NCI-H1436 treated with DMSO at 0.1 percent for 48 hours (cell line): ENCODE measurements at regions not wholly inside any gene's neighbourhood (a gene's known extent, or its start where the extent isn't known, plus 50 kb on each side); places are given as distances from the start of the nearest gene placed in this dataset.

Experiments
- DNase-seq: peaks from one replicate; lab custom pipeline; 2025; lab: John Stamatoyannopoulos, UW

DNA sequence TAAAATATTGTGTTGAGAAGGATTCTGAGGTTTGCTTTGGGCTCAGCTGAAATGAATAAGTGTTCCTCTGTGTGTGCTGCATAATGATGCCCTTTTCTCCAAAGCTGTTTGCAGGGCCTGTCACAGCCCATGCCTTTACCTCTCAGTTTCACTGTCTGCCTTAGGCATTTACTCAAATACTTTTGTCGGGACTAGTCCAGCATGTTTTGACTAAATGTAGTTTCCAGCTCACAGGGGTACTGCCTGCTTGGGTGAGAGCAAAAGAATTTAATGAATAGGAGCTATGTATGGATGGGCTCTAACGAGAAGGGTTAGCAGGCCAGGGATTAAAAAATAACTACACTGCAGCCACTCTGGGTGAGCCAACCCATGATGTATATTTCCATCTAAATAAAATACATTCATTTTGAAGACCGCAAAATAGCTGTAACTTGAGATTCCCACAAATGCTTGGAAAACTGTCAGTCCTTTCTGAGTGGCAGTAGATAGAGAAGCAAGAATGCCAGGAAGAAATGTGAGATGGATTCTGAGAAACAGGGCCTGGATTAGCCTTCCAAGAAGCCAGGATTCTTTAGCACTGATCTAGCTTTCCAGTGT, 549.2 kb upstream of the TBL1XR1 start:
- no peak for DNase-seq

DNA sequence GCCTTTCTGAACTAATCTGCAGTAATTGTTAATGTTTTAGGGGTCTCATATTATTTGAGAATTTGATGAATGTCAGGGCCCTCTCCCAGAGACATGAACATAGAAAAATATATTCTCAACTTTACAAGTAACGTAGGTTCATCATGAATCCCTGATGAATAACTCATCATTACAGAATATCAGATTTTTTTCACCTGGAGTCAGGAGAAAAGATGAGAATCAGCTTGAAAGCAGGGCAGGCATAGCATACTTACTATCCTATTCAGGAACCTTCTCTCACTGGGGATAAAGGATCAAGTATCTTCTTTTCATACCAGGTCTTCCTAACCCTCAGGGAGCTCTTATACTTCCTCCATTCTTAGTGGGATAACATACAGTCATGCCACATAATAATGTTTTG, 552.6 kb upstream of the TBL1XR1 start:
- DNase-seq: no peak

DNA sequence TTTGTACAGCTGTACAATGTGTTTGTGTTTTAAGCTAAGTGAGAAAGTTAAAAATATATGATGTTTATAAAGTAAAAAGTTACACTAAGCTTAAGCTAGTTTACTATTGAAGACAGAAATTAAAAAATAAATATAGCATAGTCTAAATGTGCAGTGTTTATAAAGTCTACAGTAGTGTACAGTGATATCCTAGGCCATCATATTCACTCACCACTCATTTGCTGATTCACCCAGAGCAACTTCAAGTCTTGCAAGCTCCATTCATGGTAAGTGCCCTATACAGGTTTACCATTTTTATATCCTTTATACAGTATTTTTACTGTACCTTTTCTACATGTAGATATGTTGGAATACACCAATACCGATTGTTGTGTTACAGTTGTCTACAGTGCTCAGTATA, 553.2 kb upstream of the TBL1XR1 start:
- DNase-seq: no peak

DNA sequence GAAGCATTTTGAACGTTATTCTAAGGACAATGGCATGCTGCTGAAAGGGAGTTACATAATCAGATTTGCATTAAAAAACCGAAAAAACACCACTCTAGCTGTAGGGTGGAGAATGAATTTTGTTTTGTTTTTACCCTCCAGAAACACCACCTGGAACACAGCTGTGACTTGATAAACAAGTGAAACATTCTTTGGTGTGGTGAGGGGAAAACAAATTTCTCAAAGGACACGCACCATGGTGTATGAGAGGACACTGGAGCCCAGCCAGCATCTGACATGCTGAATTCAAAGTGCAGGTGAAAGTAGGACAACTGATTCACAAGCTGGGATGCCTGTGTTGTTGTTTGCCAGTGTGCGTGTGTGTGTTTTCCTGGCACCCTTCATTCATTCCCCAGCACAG, 554.5 kb upstream of the TBL1XR1 start:
- DNase-seq: no peak

DNA sequence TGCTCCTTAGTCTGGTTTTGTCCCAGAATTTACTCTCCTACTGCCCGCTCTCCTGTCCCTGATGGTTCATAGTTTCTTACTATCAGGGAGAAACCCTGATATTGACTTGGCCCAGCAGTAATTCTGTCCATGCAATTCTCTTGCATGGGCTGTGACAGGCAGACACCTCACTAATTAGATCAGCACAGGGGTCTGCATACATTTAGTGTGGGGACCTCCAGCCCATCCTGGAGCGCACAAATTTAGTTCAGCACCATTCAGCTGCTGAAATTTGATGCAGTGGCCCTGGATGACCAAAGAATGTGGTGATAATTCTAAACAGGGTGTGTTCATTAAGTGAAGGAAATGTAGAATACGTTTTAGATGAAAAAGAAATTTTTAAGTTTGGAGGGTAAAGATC, 555.5 kb upstream of the TBL1XR1 start:
- DNase-seq: no peak

DNA sequence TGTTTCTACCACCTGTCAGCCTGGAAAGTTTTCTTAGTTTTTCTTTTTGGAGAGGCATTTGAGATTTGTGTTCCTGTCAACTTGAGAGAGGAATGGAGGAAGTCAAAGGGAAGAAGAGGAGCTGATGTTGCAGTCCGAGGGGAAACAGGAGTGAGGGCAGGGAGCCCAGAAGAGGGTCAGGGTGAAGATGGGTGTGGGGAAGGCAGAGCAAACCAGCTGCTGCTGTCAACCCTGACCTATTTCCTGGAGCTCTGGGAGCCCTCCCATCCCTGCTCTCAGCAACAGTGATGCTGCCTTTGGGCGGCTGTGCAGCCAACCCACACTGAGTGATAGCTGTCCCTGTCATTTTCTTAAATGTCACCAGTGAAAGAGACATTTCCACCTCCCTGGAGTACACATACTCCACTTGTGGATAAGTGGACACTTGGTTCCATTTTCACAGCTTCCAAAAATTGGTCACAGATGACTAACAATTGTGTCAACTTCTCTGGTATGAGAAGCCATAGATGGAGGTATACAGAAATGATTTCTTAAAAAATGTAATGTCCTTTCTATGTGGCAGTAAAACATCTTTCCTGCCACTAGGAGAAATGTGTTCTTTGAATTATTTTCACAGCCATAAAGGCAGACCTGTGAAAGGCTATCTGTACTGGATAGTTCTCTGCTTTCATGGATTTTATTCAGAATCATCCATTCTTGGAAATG, 556.3 kb upstream of the TBL1XR1 start:
- DNase-seq: no peak

DNA sequence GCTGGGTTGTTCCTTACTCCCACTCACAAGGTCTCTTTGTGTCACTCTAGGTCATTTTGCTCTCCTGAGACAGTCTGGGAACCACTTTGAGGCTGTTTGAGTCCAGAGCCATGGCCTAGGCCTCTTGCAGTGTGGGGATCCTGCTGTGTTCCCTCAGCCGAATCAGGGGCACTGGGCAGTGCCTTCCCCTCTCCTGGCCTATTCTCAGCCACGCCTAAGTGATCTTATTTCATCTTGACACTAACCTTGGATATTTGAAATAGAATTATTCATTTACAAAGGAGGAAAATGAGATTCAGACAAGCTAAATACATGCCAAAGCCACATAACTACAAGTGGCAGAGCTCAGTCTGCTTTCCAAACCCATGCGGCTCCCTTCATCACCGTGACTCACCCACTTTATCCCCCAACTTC, 557.2 kb upstream of the TBL1XR1 start:
- DNase-seq: no peak

DNA sequence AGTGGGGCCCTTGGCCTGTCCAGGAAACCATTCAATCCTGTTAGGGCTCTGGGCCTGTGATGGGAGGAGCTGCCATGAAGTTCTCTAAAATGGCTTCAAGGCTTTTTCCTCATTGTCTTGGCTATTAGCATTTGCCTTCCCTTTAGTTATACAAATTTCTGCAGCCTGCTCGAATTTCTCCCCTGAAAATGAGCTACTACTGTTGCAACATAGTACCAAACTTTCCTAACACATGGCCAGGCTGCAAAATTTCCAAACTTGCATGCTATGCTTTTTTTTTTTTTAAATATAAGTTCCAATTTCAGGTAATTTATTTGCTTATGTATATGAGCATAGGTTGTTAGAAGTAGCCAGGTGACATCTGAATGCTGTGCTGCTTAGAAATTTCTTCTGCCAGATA, 560.8 kb upstream of the TBL1XR1 start:
- no peak for DNase-seq

DNA sequence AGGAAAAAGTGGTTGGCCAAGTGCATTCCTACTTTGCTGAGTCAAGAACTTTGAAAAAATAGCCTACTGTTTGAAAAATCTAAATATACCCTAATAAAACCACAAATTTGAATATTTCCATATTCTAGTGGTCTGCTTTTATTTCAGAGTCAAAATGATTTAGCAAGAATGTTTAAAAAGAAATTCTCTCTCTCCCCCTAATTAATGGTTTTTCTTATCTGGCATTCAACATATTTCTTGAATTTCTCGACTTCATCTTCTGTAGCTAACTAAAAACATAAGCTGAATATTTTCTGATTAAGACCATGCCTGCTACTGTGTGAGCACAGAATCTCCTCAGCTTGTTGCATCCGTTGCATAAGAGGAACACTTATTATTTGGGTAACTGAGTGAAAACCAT, 563.5 kb upstream of the TBL1XR1 start:
- DNase-seq: no peak

DNA sequence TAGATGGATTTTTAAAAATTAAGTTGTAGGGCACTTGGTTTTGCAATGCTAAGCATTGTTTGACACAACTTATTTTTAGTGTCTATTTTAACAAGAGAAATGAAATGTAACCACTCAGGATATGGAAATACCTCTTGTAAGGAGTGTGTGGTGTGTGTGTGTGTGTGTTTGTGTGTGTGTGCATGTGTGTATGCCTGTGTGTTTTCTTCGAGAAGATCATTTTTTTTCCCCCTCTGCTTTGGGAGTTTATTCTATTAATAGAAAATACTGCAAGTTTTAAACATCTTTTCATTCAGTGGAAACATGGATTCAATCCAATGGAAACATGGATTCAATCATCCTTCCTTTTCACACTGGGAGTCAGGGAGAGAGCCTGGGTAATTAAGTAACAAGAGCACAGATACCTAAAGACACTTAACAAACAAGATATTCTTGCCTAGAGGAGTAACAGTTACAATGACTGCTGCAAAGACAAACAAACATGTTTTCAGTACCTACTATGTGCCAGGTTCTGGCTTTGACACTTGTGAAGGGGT, 567.2 kb upstream of the TBL1XR1 start:
- DNase-seq: no peak

DNA sequence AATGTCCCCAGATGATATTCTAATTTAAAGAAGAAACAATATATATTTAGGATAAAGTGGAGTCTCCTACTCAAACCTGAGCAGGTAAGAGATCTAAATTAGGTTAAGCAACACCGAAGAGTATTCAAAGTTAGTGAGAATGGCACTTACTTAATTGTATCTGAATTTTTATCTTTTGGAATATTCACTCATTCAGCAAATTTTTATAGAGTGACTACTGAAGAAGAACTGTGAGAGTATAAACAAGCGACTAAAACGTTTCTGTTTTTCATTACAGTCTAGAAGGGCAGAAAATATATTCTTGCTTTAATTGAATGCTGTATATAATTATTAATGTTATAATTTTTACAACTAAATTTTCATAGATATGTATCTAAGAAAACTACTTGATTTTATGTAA, 567.7 kb upstream of the TBL1XR1 start:
- no peak for DNase-seq

DNA sequence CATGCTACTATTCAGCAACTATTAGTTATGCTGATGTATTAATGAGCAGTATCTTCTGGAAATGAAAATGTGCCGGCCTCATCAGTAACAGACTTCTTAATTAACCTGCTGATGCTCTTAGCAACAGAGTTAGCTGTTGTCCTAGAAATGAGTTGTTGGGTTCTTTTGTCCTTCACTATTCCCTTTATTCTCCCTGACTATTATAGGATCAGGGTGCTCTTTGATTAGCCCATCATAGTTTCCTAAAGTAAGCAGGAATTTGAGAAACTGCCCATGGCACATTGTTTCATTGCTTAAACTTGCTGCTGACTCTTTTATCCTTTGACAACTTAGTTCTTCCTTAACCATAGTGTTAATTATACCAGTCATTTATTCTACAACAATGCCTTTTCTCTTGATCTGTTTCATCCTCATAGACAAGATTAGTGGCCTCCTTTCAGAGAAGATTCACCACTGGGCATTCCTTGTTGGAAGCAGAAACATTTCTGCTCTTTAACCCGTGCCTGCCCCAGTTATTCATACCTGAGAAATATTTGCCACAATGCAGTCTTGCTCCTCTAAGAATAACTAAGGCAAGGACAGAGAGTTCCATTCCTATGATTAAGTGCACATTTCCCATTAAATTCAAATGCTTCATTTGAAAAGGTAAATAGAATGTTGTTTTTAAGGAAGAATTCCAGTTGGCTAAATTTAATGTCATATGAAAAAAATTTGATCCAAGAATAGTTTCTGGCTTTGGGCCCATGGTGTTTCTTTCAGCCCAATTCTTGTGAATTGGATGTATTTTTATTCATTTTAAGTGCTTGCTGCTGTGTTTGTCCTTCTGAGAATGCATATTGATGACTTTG, 573.3 kb upstream of the TBL1XR1 start:
- no peak for DNase-seq

DNA sequence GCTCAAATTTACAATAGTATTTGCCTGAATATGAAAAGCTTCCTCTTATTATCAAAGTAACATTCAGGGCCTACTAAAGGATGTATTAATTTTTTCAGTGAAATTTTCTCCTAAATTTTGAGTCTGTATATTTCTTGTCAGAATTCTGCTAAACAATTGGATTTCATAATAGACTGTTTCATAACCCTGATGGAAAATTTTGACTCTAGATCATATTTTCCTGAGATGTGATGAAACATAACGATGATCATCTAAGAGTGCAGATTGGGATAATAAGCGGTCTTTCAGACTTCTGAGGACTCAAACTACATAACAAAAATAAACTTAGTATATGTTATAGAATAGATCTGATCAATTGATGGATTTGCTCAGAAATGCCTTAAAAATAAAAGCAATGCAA, 574.5 kb upstream of the TBL1XR1 start:
- no peak for DNase-seq

DNA sequence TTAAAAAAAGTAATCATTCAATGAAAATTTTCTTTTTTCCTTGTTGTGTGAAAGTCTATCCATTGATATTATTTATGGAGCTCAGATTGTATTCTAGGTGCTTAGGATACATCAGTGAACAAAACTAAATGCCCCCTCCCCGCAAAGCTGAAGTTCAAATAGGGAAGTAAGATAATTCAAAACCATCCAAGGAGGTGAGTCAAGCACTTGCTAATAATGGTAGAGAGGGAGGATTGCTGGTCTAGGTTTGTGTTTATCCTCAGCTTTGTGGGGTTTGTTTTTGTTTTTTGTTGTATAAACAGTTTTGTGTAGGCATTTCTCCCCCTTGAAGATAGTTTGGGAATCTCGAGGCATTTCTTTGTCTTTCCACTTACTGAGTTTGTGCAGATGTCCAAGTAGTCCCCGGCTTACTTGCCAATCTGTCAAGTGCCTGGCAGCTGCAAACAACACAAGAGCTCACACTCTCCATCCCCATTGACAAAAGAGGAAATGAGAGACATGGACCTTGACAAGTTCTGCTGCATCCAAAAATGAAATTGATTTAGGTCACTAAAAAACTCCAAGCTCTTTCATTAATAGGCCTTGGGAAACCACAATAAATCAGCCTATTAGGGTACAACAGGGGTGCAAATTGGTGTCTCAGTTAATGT, 575.8 kb upstream of the TBL1XR1 start:
- no peak for DNase-seq

DNA sequence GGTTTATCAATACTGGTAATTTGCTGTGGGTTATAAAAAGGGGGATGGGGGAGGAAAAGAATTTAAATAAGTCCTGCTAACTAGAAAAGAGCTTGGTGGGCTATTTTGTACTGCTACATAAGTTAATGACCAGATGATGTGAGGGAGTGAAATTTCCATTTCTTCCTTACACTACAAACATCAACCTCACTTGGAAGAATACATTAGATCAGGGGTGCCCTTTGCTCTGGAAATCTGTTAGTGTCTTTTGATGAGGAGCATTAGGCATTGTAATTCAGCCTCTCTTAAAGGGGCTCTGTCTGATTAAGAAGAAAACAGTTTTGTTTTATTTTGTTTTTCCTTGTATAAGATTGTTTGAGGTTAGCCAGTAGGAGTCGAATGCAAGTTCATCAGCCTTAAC, 576.4 kb upstream of the TBL1XR1 start:
- no peak for DNase-seq

DNA sequence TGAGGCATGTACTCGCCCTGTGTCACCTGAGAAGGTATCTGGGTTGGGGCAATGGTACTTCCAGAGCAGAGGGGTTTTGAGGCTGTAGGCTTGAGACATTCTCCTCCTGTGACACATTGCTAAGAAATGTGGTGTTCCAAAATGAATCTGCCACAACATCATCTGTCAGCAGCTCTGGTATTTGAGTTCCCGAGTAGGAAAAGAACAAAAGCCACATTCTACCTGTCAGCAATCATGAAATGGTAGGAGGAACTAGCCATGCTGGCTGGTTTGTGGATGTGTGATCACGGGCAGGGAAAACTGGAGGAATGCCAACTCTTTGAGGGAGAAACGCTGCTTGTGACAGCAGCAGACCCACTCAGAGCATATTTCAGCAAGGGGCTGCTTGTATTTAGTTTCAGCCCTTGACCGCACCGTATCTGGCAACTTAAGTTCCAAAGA, 579.4 kb upstream of the TBL1XR1 start:
- DNase-seq: no peak

DNA sequence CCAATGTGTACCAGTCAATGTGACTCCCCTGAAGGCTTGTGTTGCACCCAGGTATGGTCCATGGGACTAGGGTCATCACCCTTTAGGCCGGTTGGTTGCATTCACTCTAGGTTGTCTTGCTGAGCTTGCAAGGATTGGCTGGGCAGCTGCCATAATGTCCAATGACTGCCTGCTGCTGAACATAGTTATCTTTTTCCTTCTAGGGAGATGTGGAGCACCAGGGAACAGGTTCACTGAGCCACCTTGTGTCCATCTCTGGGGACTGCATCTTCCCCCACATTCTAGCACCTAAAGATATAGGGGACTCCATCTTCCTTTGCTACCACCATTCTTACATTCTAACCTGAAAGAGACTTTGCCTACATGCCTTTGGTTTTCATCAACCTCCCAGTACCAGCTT, 580.4 kb upstream of the TBL1XR1 start:
- no peak for DNase-seq

DNA sequence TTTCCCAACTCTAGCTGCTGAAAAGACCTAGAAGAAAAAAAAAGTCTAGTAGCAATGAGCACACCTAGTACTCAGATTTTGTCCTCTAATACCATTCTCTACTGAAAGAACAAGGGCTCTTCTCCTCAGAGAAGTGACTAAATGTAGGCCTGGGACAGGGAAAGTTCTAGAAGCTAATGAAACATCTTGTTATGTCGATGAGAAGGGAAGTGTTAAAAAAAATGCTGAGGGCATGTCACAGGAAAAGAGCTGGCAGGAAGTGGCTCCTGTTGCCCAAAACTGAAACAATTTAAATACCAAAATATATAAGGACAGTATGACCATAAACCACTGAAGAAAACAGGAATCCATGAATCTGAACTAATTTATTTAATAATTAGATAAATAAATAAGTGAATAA, 581.4 kb upstream of the TBL1XR1 start:
- DNase-seq: no peak

DNA sequence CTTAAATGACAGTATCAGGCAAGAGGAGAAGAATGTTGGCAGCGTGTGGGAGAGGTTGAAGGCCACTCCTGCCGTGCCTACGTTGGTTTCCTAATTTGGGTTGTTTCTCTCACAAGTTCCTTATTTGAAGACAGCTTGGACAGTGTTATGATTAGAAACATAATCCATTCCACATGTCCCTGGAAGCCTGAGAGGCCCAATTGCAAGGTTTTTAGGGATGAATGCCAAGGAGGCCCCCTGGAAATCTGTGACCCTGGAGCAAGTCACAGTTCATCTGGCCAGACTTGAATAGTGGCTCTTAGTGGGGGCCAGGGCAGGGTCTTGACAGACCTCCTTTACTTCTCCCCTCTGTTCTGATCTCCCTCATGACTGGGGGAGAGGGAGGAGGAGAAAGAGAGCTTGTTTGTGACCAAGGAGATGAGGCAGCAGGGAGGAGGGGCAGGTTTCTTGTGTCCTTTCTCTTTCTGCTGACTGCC, 584.4 kb upstream of the TBL1XR1 start:
- DNase-seq: no peak

DNA sequence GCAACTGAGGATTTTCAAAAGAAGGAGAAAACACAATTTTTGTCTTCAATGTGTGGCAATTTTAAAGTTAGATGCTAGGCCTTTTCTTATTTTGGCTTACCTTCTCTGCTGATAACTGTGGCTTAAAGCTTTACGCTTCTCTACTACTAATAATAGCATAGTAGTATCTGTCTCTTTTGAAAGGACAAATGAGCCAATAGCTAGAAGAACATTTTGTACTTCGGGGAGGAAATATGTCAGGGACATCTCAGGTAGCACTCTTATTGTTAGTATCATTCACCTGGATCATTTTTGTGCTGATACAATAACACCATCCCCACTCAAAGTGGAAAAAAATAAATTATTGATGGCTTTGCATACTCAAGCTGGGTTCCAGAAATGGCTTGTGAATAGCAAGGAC, 586.1 kb upstream of the TBL1XR1 start:
- no peak for DNase-seq

DNA sequence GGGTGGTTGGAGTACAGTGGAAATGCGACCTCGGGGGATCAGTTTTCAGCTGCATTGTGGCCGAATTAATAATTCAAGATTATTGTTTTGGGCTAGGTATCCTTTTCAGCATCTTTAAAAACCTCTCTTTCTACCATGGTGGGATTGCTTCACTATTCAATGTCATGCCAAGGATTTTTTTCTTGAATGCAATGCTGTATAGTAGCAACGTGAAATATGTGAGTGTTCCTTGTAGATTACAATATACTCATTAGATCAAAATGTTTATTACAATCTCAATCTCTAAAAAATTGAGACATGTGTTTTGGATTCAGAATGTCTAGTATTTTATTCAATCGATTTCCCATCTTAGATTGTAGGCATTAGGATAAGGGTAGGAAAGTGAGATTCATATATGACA, 586.5 kb upstream of the TBL1XR1 start:
- no peak for DNase-seq
